ENCODE measurements at regions not wholly inside any gene's neighbourhood (a gene's known extent, or its start where the extent isn't known, plus 50 kb on each side); places are given as distances from the start of the nearest gene placed in this dataset.

DNA sequence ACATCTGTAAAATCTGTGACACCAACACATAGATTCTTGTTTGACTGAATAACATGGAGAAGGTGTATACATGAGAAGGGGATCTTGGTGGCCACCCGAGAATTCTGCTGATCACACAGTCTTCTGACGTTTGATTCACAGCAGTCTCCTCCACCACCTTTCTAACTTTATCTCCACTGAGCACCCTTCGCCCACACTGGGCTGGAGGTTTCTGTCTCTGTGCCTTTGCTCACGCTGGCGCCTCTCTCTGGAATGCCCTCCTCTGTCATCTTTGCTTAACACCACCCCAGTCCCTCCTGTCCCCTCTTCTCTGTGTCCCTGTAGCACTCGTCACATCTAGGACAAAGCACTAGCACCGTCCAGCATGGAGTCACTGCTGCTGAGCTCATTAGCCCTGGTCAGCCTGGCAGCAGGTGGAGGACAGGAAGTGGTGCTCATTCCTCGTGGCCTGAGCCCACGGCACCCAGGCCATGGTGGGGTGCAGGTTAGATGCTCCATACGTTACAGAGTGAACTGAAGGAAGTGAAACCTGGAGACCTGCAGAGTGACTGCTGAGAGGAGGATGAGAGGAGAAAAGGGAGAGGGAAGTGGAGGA, 384.6 kb downstream of the UQCRFS1 start:
- no peak for DNase-seq (ENCODE audit: insufficient read length, low spot score)
- no peak for FAIRE-seq
- TF ChIP-seq POLR2A (IDR thresholded peaks at IDR 0.05; ENCODE audit: low read depth, low read length) (no peak), POLR2AphosphoS5 (IDR thresholded peaks at IDR 0.05; ENCODE audit: low read depth, low read length) (no peak), TAF1 (IDR thresholded peaks at IDR 0.05; ENCODE audit: low read depth, low read length) (no peak), SPI1 (IDR thresholded peaks at IDR 0.05; ENCODE audit: low read depth, low read length) (no peak), PAX5 (IDR thresholded peaks at IDR 0.05; ENCODE audit: insufficient read depth, low read length, severe bottlenecking) (no peak), POU2F2 (IDR thresholded peaks at IDR 0.05; ENCODE audit: low read depth, low read length) (no peak)

DNA sequence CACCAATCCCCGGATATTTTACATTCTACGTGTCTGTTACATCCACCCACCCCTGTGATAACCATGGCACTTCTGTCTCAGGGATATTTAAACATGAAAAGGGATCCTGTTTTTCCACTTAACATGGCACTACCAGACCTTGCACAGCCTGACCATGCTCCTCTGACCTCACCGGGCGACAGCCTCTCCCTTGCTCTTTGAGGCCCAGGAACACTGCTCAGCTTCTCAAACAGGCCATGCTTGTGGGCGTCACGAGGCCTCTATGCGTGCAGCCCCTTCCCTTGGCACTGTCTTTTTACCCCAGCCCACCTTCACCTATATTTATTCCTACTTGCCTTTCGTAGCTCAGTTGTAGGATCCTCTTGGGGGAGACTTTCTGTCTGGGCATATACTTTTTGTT, 385.6 kb downstream of the UQCRFS1 start:
- FAIRE-seq: no peak
- TF ChIP-seq TAF1 (IDR thresholded peaks at IDR 0.05; ENCODE audit: low read depth, low read length): no peak
- no peak for DNase-seq (ENCODE audit: insufficient read length, low spot score)

DNA sequence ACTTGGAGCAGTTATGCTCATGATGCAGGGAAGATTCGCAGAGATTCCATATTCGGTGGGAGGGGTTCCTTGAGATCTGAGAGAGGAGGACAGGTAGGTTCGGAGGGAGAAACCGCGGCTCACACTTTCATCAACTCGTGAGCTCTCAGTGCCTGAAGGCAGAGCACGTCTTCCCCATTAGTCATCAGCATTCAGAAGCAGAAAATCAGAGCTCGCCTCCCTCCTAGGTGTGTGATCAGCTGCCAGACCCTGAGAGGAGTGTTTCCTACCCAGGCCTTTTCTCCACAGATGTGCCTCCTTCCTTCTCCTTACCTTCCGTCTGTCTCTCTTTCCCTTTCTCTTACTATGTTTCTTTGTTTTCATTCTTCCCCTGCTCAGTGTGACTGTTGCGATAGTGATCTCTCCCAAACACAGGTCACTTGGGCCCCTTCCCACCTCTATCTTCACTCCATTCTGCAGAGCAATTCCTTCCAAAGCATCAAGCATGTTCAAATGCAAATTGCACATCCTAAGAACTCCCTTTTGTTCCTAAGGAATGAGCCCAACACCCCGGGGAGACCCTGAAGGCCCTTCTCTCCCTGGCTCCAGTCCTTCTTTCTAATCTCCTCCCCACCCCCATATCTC, 389.5 kb downstream of the UQCRFS1 start:
- TF ChIP-seq PAX5 (IDR thresholded peaks at IDR 0.05; ENCODE audit: insufficient read depth, low read length, severe bottlenecking): no peak
- TF ChIP-seq SPI1 (IDR thresholded peaks at IDR 0.05; ENCODE audit: low read depth, low read length): no peak
- TF ChIP-seq TAF1 (IDR thresholded peaks at IDR 0.05; ENCODE audit: low read depth, low read length): no peak
- TF ChIP-seq POU2F2 (IDR thresholded peaks at IDR 0.05; ENCODE audit: low read depth, low read length): no peak
- TF ChIP-seq POLR2A (IDR thresholded peaks at IDR 0.05; ENCODE audit: low read depth, low read length): no peak
- TF ChIP-seq POLR2AphosphoS5 (IDR thresholded peaks at IDR 0.05; ENCODE audit: low read depth, low read length): no peak
- FAIRE-seq: no peak
- no peak for DNase-seq (ENCODE audit: insufficient read length, low spot score)

DNA sequence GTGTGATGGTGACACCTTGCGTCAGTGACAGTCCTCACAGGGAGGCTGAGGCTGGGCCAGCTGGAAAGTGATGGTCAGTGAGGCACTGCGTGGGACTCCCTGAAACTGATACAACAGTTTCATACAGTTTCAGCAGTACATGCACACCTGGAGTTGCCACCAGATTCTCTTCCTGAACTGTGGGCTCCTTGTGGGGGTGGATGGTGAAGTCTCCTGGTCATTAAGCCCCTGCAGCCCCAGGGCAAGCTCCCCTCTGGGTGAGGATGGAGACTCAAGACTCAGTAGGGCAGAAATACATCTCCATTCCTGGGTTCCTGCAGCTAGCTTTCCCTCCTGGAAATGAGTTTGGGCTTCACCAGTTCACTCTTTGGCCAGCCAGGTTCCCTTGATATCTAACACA, 392.7 kb downstream of the UQCRFS1 start:
- no peak for DNase-seq (ENCODE audit: insufficient read length, low spot score)
- no peak for TF ChIP-seq POLR2A (IDR thresholded peaks at IDR 0.05; ENCODE audit: low read depth, low read length)
- TF ChIP-seq PAX5 (IDR thresholded peaks at IDR 0.05; ENCODE audit: insufficient read depth, low read length, severe bottlenecking): no peak
- TF ChIP-seq POLR2AphosphoS5 (IDR thresholded peaks at IDR 0.05; ENCODE audit: low read depth, low read length): no peak
- no peak for TF ChIP-seq POU2F2 (IDR thresholded peaks at IDR 0.05; ENCODE audit: low read depth, low read length)
- TF ChIP-seq TAF1 (IDR thresholded peaks at IDR 0.05; ENCODE audit: low read depth, low read length): no peak
- TF ChIP-seq SPI1 (IDR thresholded peaks at IDR 0.05; ENCODE audit: low read depth, low read length): no peak
- no peak for FAIRE-seq

DNA sequence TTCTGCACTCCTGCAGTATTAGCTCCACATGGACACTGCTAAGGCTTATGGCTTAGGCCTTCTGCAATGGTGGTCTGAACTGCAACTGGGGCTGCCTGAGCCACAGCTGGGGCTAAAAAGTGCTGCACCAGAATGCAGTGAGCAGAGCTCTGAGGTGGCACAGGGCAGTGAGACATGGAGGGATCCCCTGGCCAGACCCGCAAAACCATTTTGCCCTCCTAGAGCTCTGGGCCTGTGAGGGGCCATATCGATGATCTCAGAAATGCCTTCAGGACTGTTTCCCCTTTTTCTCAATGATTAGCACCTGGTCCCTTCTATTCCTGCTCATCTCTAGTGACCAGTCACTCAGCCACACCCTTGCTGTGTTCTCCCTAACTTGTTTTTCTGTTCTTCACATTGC, 397.7 kb downstream of the UQCRFS1 start:
- FAIRE-seq: no peak
- TF ChIP-seq POU2F2 (IDR thresholded peaks at IDR 0.05; ENCODE audit: low read depth, low read length) (no peak), PAX5 (IDR thresholded peaks at IDR 0.05; ENCODE audit: insufficient read depth, low read length, severe bottlenecking) (no peak), TAF1 (IDR thresholded peaks at IDR 0.05; ENCODE audit: low read depth, low read length) (no peak), SPI1 (IDR thresholded peaks at IDR 0.05; ENCODE audit: low read depth, low read length) (no peak), POLR2AphosphoS5 (IDR thresholded peaks at IDR 0.05; ENCODE audit: low read depth, low read length) (no peak), POLR2A (IDR thresholded peaks at IDR 0.05; ENCODE audit: low read depth, low read length) (no peak)
- no peak for DNase-seq (ENCODE audit: insufficient read length, low spot score)

DNA sequence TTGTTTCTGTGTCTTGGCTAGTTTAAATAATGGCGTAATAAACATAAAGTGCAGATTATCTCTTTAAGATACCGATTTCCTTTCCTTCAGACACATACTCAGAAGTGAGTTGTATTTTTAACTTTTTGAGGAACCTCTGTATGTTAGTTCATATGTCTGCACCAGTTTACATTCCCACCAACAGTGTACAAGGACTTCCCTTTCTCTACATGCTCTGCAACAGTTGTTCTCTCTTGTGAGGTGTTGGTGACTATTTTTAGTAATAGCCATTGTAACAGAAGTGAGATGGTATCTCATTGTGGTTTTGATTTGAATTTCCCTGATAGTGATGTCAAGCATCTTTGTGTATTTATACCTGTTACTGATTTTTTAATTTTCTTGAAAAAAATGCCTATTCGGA, 418.6 kb downstream of the UQCRFS1 start:
- FAIRE-seq: no peak
- no peak for TF ChIP-seq POU2F2 (IDR thresholded peaks at IDR 0.05; ENCODE audit: low read depth, low read length)
- no peak for DNase-seq (ENCODE audit: insufficient read length, low spot score)

DNA sequence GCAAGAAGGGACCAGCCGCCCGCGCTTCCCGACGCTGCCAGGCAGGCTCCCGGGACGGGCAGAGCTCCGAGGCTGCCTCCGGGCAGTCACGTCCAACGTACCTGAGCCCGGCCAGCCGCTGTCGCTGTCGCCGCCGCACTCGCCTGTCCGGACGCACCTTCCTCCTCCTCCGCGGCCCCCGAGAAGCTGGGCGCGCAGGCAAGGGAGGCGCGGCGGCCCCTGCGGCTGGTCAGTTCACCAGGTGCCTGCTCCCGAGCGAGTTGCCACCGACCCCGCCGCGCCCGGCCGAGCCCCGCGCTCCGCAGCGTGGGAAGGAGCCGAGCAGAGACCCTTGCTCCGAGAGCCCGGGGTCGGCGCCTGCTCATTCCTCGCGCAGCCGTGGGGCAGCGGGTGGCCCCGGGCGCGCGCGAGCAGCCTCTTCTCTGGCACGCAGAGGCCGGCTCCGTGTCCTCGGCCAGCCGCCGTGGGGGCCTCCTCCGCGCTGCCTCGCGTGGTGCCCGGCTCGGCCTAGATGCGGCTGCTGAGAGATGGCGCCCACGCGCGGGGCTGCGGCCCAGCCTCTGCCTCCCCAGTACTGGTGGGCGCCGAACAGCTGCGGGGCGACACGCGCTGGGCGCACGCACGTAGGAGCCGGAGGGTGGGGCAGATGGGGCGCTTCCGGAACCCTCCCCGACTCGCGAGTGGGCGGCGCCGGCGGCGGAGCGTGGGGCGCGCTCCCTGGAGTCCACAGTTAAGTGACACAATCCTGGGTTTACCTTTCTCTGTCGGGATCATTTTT, 419.4 kb downstream of the UQCRFS1 start:
- no peak for DNase-seq (ENCODE audit: insufficient read length, low spot score)
- TF ChIP-seq POLR2AphosphoS5 (IDR thresholded peaks at IDR 0.05; ENCODE audit: low read depth, low read length): no peak
- no peak for FAIRE-seq

DNA sequence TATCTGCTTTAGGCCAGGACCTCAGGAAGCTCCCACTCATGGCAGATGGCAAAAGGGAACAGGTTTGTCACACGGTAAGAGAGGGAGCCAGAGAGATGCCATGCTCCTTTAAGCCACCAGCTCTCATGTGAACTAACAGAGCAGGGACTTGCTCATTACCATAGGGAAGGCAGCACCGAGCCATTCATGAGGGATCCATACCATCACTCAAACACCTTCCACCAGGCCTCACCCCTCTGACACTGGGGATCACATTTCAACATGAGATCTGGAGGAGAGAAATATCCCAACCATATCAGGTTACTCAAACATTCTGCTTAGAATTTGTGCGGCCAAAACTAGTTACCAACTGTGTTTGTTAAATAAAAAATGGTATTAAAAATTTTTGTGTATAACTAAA, 427.0 kb downstream of the UQCRFS1 start:
- DNase-seq (ENCODE audit: insufficient read length, low spot score): no peak
- FAIRE-seq: no peak
- TF ChIP-seq POU2F2 (IDR thresholded peaks at IDR 0.05; ENCODE audit: low read depth, low read length) (no peak), SPI1 (IDR thresholded peaks at IDR 0.05; ENCODE audit: low read depth, low read length) (no peak)

DNA sequence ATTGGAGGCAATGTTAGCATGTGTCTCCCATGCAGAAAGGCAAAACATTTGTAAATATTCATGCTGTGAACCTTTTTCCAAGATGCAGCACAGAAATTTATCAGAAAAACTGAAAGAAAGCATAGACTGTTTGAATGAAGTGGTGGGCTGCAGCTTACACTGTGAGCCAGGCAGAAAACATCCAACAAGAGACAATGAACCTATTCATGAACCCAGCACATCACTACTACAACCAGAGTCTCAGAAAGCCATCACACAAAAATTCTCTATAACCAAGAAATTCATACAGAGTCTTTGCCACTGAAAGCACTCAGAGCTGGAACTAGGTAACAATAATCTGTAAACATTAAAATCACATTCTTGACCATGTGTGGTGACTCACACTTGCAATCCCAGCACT, 448.9 kb downstream of the UQCRFS1 start:
- TF ChIP-seq POLR2AphosphoS5 (IDR thresholded peaks at IDR 0.05; ENCODE audit: low read depth, low read length): no peak
- TF ChIP-seq TAF1 (IDR thresholded peaks at IDR 0.05; ENCODE audit: low read depth, low read length): no peak
- TF ChIP-seq SPI1 (IDR thresholded peaks at IDR 0.05; ENCODE audit: low read depth, low read length): no peak
- TF ChIP-seq PAX5 (IDR thresholded peaks at IDR 0.05; ENCODE audit: insufficient read depth, low read length, severe bottlenecking): no peak
- no peak for TF ChIP-seq POU2F2 (IDR thresholded peaks at IDR 0.05; ENCODE audit: low read depth, low read length)
- DNase-seq (ENCODE audit: insufficient read length, low spot score) (no peak), FAIRE-seq (no peak)

DNA sequence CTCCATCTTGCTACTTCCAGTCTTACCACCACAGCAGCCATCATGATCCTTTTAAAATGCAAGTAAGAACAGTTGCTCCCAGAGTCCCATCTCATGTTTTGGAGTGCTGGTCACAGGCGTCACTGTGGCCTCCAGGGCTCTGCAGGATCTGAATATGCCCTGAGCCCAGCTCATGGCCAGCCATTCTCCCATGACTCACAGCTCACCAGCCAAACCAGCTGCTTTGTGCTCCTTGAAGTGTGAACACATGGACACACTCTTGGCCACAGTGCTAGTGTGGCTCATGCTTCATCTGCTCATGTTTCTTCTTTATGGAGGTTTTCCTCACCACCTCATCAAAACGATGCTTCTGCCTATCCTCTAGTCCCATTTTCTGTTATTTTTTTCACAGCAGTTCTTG, 466.5 kb downstream of the UQCRFS1 start:
- FAIRE-seq (no peak), DNase-seq (ENCODE audit: insufficient read length, low spot score) (no peak)

More for the DNA sequence above, 466.5 kb downstream of the UQCRFS1 start:
- TF ChIP-seq TAF1 (IDR thresholded peaks at IDR 0.05; ENCODE audit: low read depth, low read length) (no peak), POU2F2 (IDR thresholded peaks at IDR 0.05; ENCODE audit: low read depth, low read length) (no peak), POLR2A (IDR thresholded peaks at IDR 0.05; ENCODE audit: low read depth, low read length) (no peak), PAX5 (IDR thresholded peaks at IDR 0.05; ENCODE audit: insufficient read depth, low read length, severe bottlenecking) (no peak), POLR2AphosphoS5 (IDR thresholded peaks at IDR 0.05; ENCODE audit: low read depth, low read length) (no peak), SPI1 (IDR thresholded peaks at IDR 0.05; ENCODE audit: low read depth, low read length) (no peak)

All from GM12891 (cell line).